Adrenal gland (tissue), 5 donors: ENCODE measurements at regions not wholly inside any gene's neighbourhood (a gene's known extent, or its start where the extent isn't known, plus 50 kb on each side); places are given as distances from the start of the nearest gene placed in this dataset.

Experiments
- POLR2A ChIP-seq, 2 donors: fragments of 450-650 bp; IDR thresholded peaks; one replicate each; pipeline ENCODE4 v1.6.1; 2017; ENCODE audit warnings: antibody characterized with exemption in 2 of 2, mild to moderate bottlenecking in 2 of 2, moderate library complexity in 1 of 2
- TF ChIP-seq, protein P1 (sequence below), 6 experiments: fragments of 450-650 bp in 4 of 6; fragments of 200-600 bp in 2 of 6; sonication (generic) in 1 of 6; IDR thresholded peaks; 1 replicate in 5 of 6; 2 replicates in 1 of 6; pipeline versions ENCODE4 v1.5.1 to v1.8.0; 2016 to 2021; ENCODE audit warnings: antibody characterized with exemption in 6 of 6, mild to moderate bottlenecking in 2 of 6, moderate library complexity in 1 of 6
- donor health status: DM: no; HTN: no; CAD: no.

DNA sequence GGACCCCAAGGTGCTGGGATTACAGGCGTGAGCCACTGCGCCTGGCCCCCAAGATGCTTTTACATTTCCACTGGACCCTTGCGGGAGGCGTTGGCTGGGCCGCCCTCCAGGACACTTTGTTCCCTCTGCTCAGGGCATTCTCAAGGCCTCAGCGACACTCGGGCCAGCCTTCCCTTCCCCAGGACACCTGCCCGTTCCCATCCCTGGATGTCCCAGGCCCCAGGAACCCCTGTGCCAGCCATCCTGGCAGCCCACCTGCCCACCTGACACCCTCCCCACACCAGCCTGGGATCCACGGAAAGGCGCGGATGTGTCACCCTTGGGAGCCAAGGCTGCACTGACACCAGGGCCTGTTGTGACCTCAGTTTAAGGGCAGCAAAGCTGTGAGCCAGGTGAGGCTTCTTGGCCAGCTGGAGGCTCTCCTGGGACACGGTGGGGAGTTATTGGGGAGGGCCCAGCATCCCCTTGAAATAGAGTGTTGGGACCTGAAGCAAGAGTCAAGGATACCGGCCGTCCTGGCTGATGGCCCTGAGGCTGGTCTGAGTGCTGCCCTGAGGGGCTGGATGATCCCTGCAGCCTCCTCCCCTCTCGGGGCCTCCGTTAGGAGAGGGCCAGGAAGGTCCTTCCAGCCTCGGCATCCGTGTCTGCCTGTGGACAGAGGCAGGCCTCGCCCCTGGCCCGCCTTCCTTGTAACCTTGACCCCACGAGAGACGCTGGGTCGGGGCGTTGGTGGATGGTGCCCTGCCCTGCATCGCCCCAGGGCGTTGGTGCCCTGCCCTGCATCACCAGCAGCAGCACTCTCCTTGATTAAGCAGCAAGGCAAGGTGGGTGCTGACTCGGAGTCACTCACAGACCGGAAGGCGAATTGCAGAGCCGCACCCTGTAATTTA, 84.2 kb upstream of the BHLHE23 start:
- no peak for TF ChIP-seq POLR2A (IDR thresholded peaks at IDR 0.05)
- TF ChIP-seq, protein P1, sequence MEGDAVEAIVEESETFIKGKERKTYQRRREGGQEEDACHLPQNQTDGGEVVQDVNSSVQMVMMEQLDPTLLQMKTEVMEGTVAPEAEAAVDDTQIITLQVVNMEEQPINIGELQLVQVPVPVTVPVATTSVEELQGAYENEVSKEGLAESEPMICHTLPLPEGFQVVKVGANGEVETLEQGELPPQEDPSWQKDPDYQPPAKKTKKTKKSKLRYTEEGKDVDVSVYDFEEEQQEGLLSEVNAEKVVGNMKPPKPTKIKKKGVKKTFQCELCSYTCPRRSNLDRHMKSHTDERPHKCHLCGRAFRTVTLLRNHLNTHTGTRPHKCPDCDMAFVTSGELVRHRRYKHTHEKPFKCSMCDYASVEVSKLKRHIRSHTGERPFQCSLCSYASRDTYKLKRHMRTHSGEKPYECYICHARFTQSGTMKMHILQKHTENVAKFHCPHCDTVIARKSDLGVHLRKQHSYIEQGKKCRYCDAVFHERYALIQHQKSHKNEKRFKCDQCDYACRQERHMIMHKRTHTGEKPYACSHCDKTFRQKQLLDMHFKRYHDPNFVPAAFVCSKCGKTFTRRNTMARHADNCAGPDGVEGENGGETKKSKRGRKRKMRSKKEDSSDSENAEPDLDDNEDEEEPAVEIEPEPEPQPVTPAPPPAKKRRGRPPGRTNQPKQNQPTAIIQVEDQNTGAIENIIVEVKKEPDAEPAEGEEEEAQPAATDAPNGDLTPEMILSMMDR (IDR thresholded peaks at IDR 0.05) = no peak
